Karpas-422 (cell line): ENCODE measurements at regions not wholly inside any gene's neighbourhood (a gene's known extent, or its start where the extent isn't known, plus 50 kb on each side); places are given as distances from the start of the nearest gene placed in this dataset.

Experiments used
- DNase-seq: peaks from one replicate; pipeline ENCODE4 v3.0.0-alpha.2; 2015
- H2AFZ ChIP-seq: fragments of 200-600 bp; sonication (generic); 2 replicates; pipeline ENCODE4 v1.6.1; 2014; ENCODE audit warnings: antibody characterized with exemption, low read length, mixed read lengths
- H3K27ac ChIP-seq: fragments of 200-600 bp; sonication (generic); 2 replicates; pipeline ENCODE4 v1.5.1; 2014; ENCODE audit warnings: mild to moderate bottlenecking, low read length, moderate library complexity
- H3K27me3 ChIP-seq: fragments of 200-600 bp; sonication (generic); 2 replicates; pipeline ENCODE4 v1.6.1; 2014; ENCODE audit warnings: low read length, mixed read lengths
- H3K36me3 ChIP-seq: fragments of 200-600 bp; sonication (generic); 2 replicates; pipeline ENCODE4 v1.6.1; 2014; ENCODE audit warnings: low read length, mixed read lengths; ENCODE audit not compliant: insufficient read depth
- H3K4me1 ChIP-seq: fragments of 200-600 bp; sonication (generic); 2 replicates; pipeline ENCODE4 v1.6.1; 2014; ENCODE audit warnings: mild to moderate bottlenecking, low read length, mixed read lengths
- H3K4me2 ChIP-seq: fragments of 200-600 bp; sonication (generic); 2 replicates; pipeline ENCODE4 v1.6.1; 2014; ENCODE audit warnings: low read length, low read depth, mild to moderate bottlenecking; ENCODE audit not compliant: poor library complexity, severe bottlenecking
- H3K4me3 ChIP-seq: fragments of 200-600 bp; sonication (generic); 2 replicates; pipeline ENCODE4 v1.5.1; 2014; ENCODE audit warnings: mild to moderate bottlenecking, antibody characterized with exemption, low read length, mixed read lengths
- H3K79me2 ChIP-seq: fragments of 200-600 bp; sonication (generic); 2 replicates; pipeline ENCODE4 v1.6.1; 2014; ENCODE audit warnings: mild to moderate bottlenecking, low read length, mixed read lengths
- H3K9ac ChIP-seq: fragments of 200-600 bp; sonication (generic); 2 replicates; pipeline ENCODE4 v1.6.0; 2014; ENCODE audit warnings: low read length
- H3K9me2 ChIP-seq: fragments of 200-600 bp; sonication (generic), shearing (Covaris generic); replicated peaks from 2 replicates; pipeline ENCODE4 v1.6.0; 2014; ENCODE audit warnings: mild to moderate bottlenecking, low read length, moderate library complexity; ENCODE audit not compliant: insufficient read depth
- H3K9me3 ChIP-seq: fragments of 300-700, 200-600 bp; sonication (generic); 2 replicates; pipeline ENCODE4 v1.6.1; 2014; ENCODE audit warnings: low read length, mixed read lengths
- H4K20me1 ChIP-seq: fragments of 200-600 bp; sonication (generic); 2 replicates; pipeline ENCODE4 v1.6.1; 2014; ENCODE audit warnings: mild to moderate bottlenecking, antibody characterized with exemption, low read length, low read depth; ENCODE audit not compliant: insufficient read depth

DNA sequence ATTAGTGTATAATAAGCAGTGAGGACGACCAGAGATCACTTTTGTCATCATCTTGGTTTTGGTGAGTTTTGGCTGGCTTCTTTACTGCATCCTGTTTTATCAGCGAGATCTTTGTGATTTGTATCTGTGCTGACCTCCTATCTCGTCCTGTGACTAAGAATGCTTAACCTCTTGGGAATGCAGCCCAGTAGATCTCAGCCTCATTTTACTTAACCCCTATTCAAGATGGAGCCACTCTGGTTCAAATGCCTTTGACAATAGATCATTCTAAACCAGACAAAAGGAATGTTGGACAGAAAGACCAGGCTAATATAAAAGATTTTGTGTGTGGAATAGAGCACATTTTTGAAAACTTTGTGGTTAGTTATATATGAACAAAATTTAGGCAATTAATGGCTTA, 618.5 kb upstream of the BCHE start:
- no peak overlapping the region for H3K4me2 ChIP-seq
- no peak overlapping the region for H3K9ac ChIP-seq
- H3K4me3 ChIP-seq = no peak overlapping the region
- H3K27me3 ChIP-seq = no peaks in the 10 kb centered on the region
- H3K27ac ChIP-seq = no peak overlapping the region
- H2AFZ ChIP-seq = no peak overlapping the region; the same call in 1 of the 2 replicates
- no peaks in the 10 kb centered on the region for H3K36me3 ChIP-seq
- no peak for DNase-seq
- H3K9me3 ChIP-seq = no peaks in the 10 kb centered on the region
- no peaks in the 10 kb centered on the region for H3K79me2 ChIP-seq
- H3K4me1 ChIP-seq = no peaks in the 10 kb centered on the region
- H3K9me2 ChIP-seq = no peaks in the 10 kb centered on the region; the same call in 1 of the 2 replicates
- no peaks in the 10 kb centered on the region for H4K20me1 ChIP-seq

DNA sequence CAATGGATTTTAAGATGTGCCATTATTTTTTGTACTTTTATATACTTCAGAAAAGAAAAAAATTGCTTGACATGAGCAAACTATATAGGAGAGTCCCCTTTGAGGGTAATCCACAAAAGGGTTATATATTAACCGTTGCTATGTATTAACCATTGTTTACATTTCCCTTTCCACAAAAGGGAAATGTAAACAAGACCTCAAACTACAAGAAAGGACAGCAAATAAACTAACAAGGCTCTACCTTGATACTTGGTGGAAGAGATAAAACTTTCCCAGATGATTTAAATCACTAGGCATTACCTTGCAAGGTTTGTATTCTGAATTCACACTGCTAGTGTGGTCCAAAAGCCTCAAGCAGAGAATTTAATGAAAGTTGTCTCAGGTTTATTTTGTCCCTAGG, 616.3 kb upstream of the BCHE start:
- Histone ChIP-seq H3K4me3 (no peak overlapping the region), H3K4me2 (no peak overlapping the region), H3K27me3 (no peaks in the 10 kb centered on the region), H3K79me2 (no peaks in the 10 kb centered on the region), H3K4me1 (no peaks in the 10 kb centered on the region), H2AFZ (no peak overlapping the region), H3K36me3 (no peaks in the 10 kb centered on the region), H3K9me2 (no peaks in the 10 kb centered on the region; the same call in 1 of the 2 replicates), H4K20me1 (no peaks in the 10 kb centered on the region), H3K9ac (no peak overlapping the region), H3K9me3 (no peaks in the 10 kb centered on the region), H3K27ac (no peak overlapping the region)
- no peak for DNase-seq

DNA sequence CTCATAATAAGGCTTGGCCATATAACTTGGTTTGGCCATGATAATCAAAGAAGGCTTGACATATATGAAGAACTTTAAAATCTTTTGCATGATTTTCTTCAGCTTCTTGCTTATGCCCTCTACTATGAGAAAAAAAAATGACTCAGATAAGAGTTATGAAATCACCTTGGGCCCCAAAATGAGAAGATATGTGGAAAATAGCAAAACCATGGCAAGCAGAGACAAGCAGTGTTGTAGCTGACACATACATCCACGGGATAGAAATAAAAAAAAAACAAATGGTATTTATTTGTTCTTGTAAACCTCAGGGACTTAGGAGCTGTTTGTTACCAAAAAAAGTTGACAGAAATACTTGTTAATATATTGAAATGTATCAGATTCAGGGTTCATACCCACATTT, 614.8 kb upstream of the BCHE start:
- no peaks in the 10 kb centered on the region; the same call in 1 of the 2 replicates for H3K9me2 ChIP-seq
- no peak overlapping the region for H3K9ac ChIP-seq
- no peak overlapping the region for H3K4me2 ChIP-seq
- no peaks in the 10 kb centered on the region for H3K27me3 ChIP-seq
- no peak overlapping the region for H2AFZ ChIP-seq
- no peak overlapping the region for H3K27ac ChIP-seq
- H3K36me3 ChIP-seq = no peaks in the 10 kb centered on the region
- H3K4me1 ChIP-seq = no peaks in the 10 kb centered on the region
- H4K20me1 ChIP-seq = no peaks in the 10 kb centered on the region
- H3K9me3 ChIP-seq = no peaks in the 10 kb centered on the region
- no peak for DNase-seq
- H3K4me3 ChIP-seq = no peak overlapping the region
- no peaks in the 10 kb centered on the region for H3K79me2 ChIP-seq

DNA sequence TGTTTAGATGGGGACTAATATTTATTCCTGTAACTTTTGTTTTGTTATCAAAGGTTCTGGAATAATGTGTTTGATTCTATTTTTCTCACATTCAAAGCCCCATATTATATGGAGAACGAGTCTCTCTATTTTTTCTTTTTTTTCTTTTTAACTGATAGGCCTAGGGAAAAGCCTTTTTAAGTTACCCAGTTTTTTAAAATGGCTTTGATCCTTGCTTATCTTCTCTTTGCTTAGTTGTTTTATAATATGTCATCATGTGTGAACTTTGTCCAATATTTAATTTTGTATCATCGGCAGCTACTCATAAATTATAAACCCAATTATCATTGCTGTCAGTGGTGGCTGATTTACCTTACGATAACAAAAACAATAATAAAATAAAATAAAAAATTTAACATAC, 610.3 kb upstream of the BCHE start:
- Histone ChIP-seq H3K79me2 (no peaks in the 10 kb centered on the region), H3K9me3 (no peaks in the 10 kb centered on the region), H3K36me3 (no peaks in the 10 kb centered on the region), H2AFZ (no peak overlapping the region), H4K20me1 (no peaks in the 10 kb centered on the region), H3K4me2 (no peak overlapping the region), H3K27ac (no peak overlapping the region), H3K4me1 (no peaks in the 10 kb centered on the region), H3K9ac (no peak overlapping the region), H3K27me3 (no peaks in the 10 kb centered on the region; the same call in 1 of the 2 replicates), H3K4me3 (no peak overlapping the region), H3K9me2 (no peaks in the 10 kb centered on the region)
- DNase-seq = no peak

DNA sequence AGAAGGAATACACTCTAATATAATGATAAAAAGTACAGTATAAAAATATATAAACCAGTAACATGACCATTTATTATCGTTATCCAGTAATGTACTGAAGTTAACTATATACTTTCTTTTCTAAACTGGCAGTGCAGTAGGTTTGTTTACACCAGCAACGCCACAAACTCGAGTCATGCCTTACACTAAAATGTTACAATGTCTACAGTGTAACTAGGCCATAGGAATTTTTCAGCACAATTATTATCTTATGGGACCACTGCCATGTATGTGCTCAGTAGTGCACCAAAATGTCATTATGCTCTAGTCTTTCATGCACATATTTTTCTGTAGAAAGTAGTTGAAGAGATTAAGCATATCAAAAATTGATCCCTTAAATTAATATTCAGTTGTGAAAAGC, 609.8 kb upstream of the BCHE start:
- H3K4me2 ChIP-seq = no peak overlapping the region
- H4K20me1 ChIP-seq = no peaks in the 10 kb centered on the region
- H3K9me3 ChIP-seq = no peaks in the 10 kb centered on the region
- no peak for DNase-seq
- no peak overlapping the region for H2AFZ ChIP-seq
- no peaks in the 10 kb centered on the region; the same call in 1 of the 2 replicates for H3K27me3 ChIP-seq
- H3K79me2 ChIP-seq = no peaks in the 10 kb centered on the region
- no peak overlapping the region for H3K27ac ChIP-seq
- no peaks in the 10 kb centered on the region for H3K36me3 ChIP-seq
- H3K9me2 ChIP-seq = no peaks in the 10 kb centered on the region
- no peak overlapping the region for H3K9ac ChIP-seq
- no peak overlapping the region for H3K4me3 ChIP-seq
- H3K4me1 ChIP-seq = no peaks in the 10 kb centered on the region

DNA sequence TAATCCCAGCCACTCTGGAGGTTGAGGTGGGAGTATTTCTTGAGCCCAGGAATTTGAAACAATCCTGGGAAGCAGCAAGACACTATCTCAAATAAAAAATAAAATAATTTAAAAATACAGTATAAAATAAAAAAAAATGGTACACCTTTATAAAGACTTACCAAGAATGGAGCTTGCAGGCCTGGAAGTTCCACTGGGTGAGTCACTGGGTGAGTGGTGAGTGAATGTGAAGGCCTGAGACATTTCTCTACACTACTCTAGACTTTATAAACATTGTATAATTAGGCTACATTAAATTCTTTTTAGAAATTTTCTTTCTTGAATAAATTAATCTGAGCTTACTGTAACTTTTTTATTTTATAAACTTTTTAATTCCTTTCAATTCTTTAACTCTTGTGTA, 609.1 kb upstream of the BCHE start:
- H4K20me1 ChIP-seq = no peaks in the 10 kb centered on the region
- no peaks in the 10 kb centered on the region; the same call in 1 of the 2 replicates for H3K27me3 ChIP-seq
- no peak overlapping the region for H3K4me2 ChIP-seq
- no peak overlapping the region for H2AFZ ChIP-seq
- no peaks in the 10 kb centered on the region for H3K36me3 ChIP-seq
- H3K9me2 ChIP-seq = no peaks in the 10 kb centered on the region
- H3K79me2 ChIP-seq = no peaks in the 10 kb centered on the region
- H3K4me3 ChIP-seq = no peak overlapping the region
- H3K4me1 ChIP-seq = no peaks in the 10 kb centered on the region
- H3K9me3 ChIP-seq = no peaks in the 10 kb centered on the region
- no peak overlapping the region for H3K27ac ChIP-seq
- H3K9ac ChIP-seq = no peak overlapping the region
- DNase-seq = no peak

DNA sequence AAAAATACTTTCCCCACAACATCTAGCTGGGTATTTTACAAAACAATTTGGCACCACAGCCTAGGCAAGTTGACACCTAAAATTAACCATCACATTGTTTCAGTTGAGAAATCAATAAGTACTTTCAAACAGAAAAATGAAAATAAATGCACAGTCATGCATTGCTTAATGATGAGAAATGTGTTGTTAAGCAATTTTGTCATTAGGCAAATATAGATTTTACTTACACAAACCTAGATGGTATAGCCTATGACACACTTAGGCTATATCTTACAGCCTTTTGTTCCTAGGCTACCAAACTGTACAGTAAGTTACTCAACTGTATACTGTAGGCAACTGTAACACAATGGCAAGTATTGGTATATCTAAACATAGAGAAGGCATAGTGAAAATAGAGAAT, 608.6 kb upstream of the BCHE start:
- H3K27ac ChIP-seq = no peak overlapping the region
- no peaks in the 10 kb centered on the region for H3K9me2 ChIP-seq
- no peaks in the 10 kb centered on the region for H3K36me3 ChIP-seq
- no peak overlapping the region for H2AFZ ChIP-seq
- no peaks in the 10 kb centered on the region for H4K20me1 ChIP-seq
- no peak overlapping the region for H3K9ac ChIP-seq
- no peaks in the 10 kb centered on the region for H3K79me2 ChIP-seq
- DNase-seq = no peak
- H3K9me3 ChIP-seq = no peaks in the 10 kb centered on the region
- H3K4me1 ChIP-seq = no peaks in the 10 kb centered on the region
- H3K4me3 ChIP-seq = no peak overlapping the region
- no peaks in the 10 kb centered on the region; the same call in 1 of the 2 replicates for H3K27me3 ChIP-seq
- no peak overlapping the region for H3K4me2 ChIP-seq

DNA sequence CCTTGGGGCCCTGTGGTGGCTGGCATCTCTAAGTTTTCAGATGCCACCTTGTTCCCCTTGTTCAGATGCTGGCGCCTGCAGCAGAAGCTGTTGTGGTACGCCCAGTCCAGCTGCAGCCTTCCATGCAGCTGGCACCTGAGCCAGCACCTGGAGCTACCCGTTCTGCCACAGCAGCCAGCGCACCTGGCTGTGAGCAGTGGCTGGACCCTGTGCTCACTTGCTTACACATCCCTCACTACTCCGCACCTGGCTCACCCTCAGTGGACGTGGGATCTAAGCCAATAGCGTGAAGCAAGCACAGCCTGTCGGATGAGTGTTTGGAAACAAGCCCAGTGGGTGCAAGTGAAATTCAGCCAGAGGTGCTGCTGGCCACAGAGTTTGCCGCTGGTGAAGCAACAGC, 607.5 kb upstream of the BCHE start:
- Histone ChIP-seq H3K4me2 (no peak overlapping the region), H3K27me3 (no peaks in the 10 kb centered on the region; the same call in 1 of the 2 replicates), H3K9me2 (no peaks in the 10 kb centered on the region), H3K9me3 (no peaks in the 10 kb centered on the region), H3K9ac (no peak overlapping the region), H3K4me1 (no peaks in the 10 kb centered on the region), H3K27ac (no peak overlapping the region), H4K20me1 (no peaks in the 10 kb centered on the region), H3K36me3 (no peaks in the 10 kb centered on the region), H3K79me2 (no peaks in the 10 kb centered on the region), H2AFZ (no peak overlapping the region), H3K4me3 (no peak overlapping the region)
- no peak for DNase-seq

DNA sequence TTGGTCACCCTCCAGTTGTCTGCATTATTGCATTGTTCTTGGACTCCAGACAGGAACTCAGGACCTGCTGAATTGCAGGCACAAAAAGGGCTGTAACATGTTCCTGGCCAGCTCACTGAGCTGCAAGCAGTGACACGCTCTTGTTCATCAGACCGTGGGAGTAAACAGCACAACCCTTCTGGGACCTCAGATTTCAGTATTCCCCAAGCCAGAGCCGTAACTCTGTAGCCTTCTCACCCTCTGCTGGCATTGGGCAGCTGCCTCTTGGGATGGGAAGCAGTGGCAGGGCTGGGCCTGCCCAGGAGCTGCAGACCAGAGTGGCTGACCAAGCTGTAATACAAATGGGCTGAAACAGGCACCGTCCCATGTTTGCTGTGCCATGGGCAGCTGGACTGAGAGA, 607.1 kb upstream of the BCHE start:
- no peak overlapping the region for H3K4me2 ChIP-seq
- no peak overlapping the region for H3K27ac ChIP-seq
- H3K9ac ChIP-seq = no peak overlapping the region
- H3K9me2 ChIP-seq = no peaks in the 10 kb centered on the region
- no peak for DNase-seq
- H3K36me3 ChIP-seq = no peaks in the 10 kb centered on the region
- H2AFZ ChIP-seq = no peak overlapping the region
- no peaks in the 10 kb centered on the region for H4K20me1 ChIP-seq
- no peaks in the 10 kb centered on the region for H3K4me1 ChIP-seq
- H3K79me2 ChIP-seq = no peaks in the 10 kb centered on the region
- no peaks in the 10 kb centered on the region for H3K9me3 ChIP-seq
- H3K27me3 ChIP-seq = no peaks in the 10 kb centered on the region; the same call in 1 of the 2 replicates
- no peak overlapping the region for H3K4me3 ChIP-seq
